ENCODE measurements at regions not wholly inside any gene's neighbourhood (a gene's known extent, or its start where the extent isn't known, plus 50 kb on each side); places are given as distances from the start of the nearest gene placed in this dataset.
"Not testable (repeated sequence)": the region's sequence is repeated elsewhere in the genome, so short reads cannot be mapped to it uniquely, and the experiment has no call there.

GRCh38 chr7:16369855-16370254 is 51.5 kb downstream of the CRPPA start:
- no peaks in the 10 kb centered on the region for H3K9me3 Mint-ChIP-seq
- H3K4me3 Mint-ChIP-seq, result no peak overlapping the region
- no peak overlapping the region for H3K27ac Mint-ChIP-seq
- H3K4me1 Mint-ChIP-seq (ENCODE audit: low read depth), result no peaks in the 10 kb centered on the region
- intact Hi-C loops (cut with micrococcal nuclease), result no loop called here
- H3K36me3 Mint-ChIP-seq (ENCODE audit: low read depth), result no peaks in the 10 kb centered on the region
- no peak for DNase-seq (ENCODE audit: low spot score)
- H3K27me3 Mint-ChIP-seq (ENCODE audit: insufficient read depth), result no peaks in the 10 kb centered on the region

GRCh38 chr7:16369309-16369708 is 52.0 kb downstream of the CRPPA start:
- H3K4me1 Mint-ChIP-seq (ENCODE audit: low read depth); H3K4me3 Mint-ChIP-seq; H3K9me3 Mint-ChIP-seq; H3K36me3 Mint-ChIP-seq (ENCODE audit: low read depth); intact Hi-C loops (cut with micrococcal nuclease); DNase-seq (ENCODE audit: low spot score); H3K27me3 Mint-ChIP-seq (ENCODE audit: insufficient read depth); H3K27ac Mint-ChIP-seq: not testable (repeated sequence)

DNA sequence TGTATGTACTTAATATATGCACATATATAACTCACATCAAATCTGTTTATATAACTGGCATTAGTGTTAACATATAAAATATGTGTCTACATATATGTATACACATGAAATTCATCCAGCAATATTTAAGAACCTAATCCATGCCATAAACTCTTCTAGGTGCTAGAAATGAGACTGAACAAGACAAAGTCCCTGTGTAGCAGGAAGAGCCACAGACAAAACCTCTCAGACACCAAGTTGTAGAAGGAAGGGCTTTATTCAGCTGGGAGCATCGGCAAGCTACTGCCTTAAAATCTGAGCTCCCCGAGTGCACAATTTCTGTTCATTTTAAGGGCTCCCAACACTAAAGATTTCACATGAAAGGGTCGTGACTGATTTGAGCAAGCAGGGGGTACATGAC is 52.5 kb downstream of the CRPPA start:
- Mint-ChIP-seq H3K27ac (no peak overlapping the region), H3K9me3 (no peaks in the 10 kb centered on the region), H3K27me3 (ENCODE audit: insufficient read depth) (no peaks in the 10 kb centered on the region), H3K4me3 (no peak overlapping the region), H3K36me3 (ENCODE audit: low read depth) (no peaks in the 10 kb centered on the region), H3K4me1 (ENCODE audit: low read depth) (no peaks in the 10 kb centered on the region)
- intact Hi-C loops (cut with micrococcal nuclease), result no loop called here
- DNase-seq (ENCODE audit: low spot score), result no peak

GRCh38 chr7:16367115-16367514 is 54.2 kb downstream of the CRPPA start:
- intact Hi-C loops (cut with micrococcal nuclease), result no loop called here
- no peak for DNase-seq (ENCODE audit: low spot score)
- no peak overlapping the region for H3K27ac Mint-ChIP-seq
- no peaks in the 10 kb centered on the region for H3K36me3 Mint-ChIP-seq (ENCODE audit: low read depth)
- no peak overlapping the region for H3K4me3 Mint-ChIP-seq
- no peaks in the 10 kb centered on the region for H3K9me3 Mint-ChIP-seq
- no peaks in the 10 kb centered on the region for H3K4me1 Mint-ChIP-seq (ENCODE audit: low read depth)
- H3K27me3 Mint-ChIP-seq (ENCODE audit: insufficient read depth), result no peaks in the 10 kb centered on the region

- Mint-ChIP-seq H3K27me3 (ENCODE audit: insufficient read depth) (no peaks in the 10 kb centered on the region), H3K36me3 (ENCODE audit: low read depth) (no peaks in the 10 kb centered on the region), H3K4me1 (ENCODE audit: low read depth) (no peaks in the 10 kb centered on the region), H3K9me3 (no peaks in the 10 kb centered on the region), H3K4me3 (no peak overlapping the region), H3K27ac (no peak overlapping the region)
- intact Hi-C loops (cut with micrococcal nuclease), result no loop called here
- no peak for DNase-seq (ENCODE audit: low spot score)
These were observed 55.4 kb downstream of the CRPPA start for GRCh38 chr7:16365952-16366351.

DNA sequence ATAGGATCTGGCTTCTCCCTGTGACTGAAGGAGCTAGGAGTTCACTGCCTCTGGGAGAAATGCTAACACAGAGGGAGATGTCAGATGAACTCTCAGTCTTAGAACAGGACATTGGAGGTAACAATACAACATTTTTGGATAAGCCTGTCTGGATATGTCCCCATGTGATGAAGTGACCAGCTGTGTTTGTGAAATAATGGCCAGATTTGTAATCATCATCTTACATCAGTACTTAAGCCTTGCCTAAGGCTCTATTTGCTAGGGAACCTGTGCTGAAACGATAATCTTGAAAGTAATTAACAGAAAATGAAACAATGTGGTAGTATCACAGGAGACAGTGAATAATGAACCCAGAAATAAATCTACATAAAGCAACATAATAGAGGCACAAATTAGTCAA is 56.2 kb downstream of the CRPPA start:
- H3K9me3 Mint-ChIP-seq, result no peaks in the 10 kb centered on the region
- no peaks in the 10 kb centered on the region for H3K36me3 Mint-ChIP-seq (ENCODE audit: low read depth)
- H3K4me3 Mint-ChIP-seq, result no peak overlapping the region
- H3K27me3 Mint-ChIP-seq (ENCODE audit: insufficient read depth), result no peaks in the 10 kb centered on the region
- no peaks in the 10 kb centered on the region for H3K4me1 Mint-ChIP-seq (ENCODE audit: low read depth)
- no peak overlapping the region for H3K27ac Mint-ChIP-seq
- intact Hi-C loops (cut with micrococcal nuclease), result no loop called here
- no peak for DNase-seq (ENCODE audit: low spot score)

- no peaks in the 10 kb centered on the region for H3K4me1 Mint-ChIP-seq (ENCODE audit: low read depth)
- H3K36me3 Mint-ChIP-seq (ENCODE audit: low read depth), result no peaks in the 10 kb centered on the region
- no peak overlapping the region for H3K4me3 Mint-ChIP-seq
- H3K9me3 Mint-ChIP-seq, result no peaks in the 10 kb centered on the region
- no peak for DNase-seq (ENCODE audit: low spot score)
- intact Hi-C loops (cut with micrococcal nuclease), result no loop called here
- no peak overlapping the region for H3K27ac Mint-ChIP-seq
- H3K27me3 Mint-ChIP-seq (ENCODE audit: insufficient read depth), result no peaks in the 10 kb centered on the region
These were observed 62.1 kb downstream of the CRPPA start for GRCh38 chr7:16359216-16359615.

DNA sequence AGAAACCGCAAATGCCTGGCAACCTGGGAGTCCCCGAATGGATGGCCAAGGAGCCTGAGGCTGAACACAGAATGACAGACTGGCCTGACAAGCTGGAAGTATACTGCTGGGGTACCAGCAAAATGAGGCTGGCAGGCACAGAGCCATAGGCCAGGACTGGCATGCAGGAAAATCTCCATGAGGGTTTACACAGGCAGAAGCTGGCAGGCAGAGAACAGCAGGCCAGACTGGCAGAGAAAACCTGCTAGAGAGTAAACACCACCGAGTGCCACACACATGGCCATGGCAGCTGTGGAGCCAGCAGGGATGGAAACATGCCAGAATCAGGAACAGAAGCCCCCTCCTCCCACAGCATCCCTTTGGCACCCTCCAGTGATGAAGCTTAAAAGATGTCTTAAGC is 63.4 kb downstream of the CRPPA start:
- H3K36me3 Mint-ChIP-seq (ENCODE audit: low read depth), result no peaks in the 10 kb centered on the region
- no peaks in the 10 kb centered on the region for H3K4me1 Mint-ChIP-seq (ENCODE audit: low read depth)
- no peaks in the 10 kb centered on the region for H3K9me3 Mint-ChIP-seq
- no peak overlapping the region for H3K4me3 Mint-ChIP-seq
- no peaks in the 10 kb centered on the region for H3K27me3 Mint-ChIP-seq (ENCODE audit: insufficient read depth)
- no peak overlapping the region for H3K27ac Mint-ChIP-seq
- DNase-seq (ENCODE audit: low spot score), result no peak
- intact Hi-C loops (cut with micrococcal nuclease), result no loop called here

DNA sequence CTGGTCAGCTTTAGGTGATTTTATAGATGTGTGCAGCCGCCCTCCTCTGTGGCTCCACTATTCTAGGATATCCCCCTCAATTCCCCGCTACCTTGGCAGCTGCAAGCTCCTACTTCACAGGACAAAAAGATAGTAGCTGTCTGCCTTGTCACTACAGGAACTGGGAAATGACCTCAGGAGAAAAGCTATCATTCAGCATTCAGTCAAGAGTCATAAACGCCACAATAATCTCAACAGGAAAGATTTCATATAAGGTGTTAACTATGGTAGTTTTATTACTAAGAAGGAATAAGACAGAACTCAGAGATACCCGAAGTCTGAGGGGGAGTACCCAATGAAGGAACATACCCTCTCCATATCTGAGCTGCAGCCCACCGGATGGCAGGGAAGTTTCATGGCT is 63.9 kb downstream of the CRPPA start:
- no peaks in the 10 kb centered on the region for H3K27me3 Mint-ChIP-seq (ENCODE audit: insufficient read depth)
- intact Hi-C loops (cut with micrococcal nuclease), result no loop called here
- no peaks in the 10 kb centered on the region for H3K36me3 Mint-ChIP-seq (ENCODE audit: low read depth)
- no peaks in the 10 kb centered on the region for H3K9me3 Mint-ChIP-seq
- no peaks in the 10 kb centered on the region for H3K4me1 Mint-ChIP-seq (ENCODE audit: low read depth)
- DNase-seq (ENCODE audit: low spot score), result no peak
- no peak overlapping the region for H3K27ac Mint-ChIP-seq
- no peak overlapping the region for H3K4me3 Mint-ChIP-seq

- Mint-ChIP-seq H3K36me3 (ENCODE audit: low read depth) (no peaks in the 10 kb centered on the region), H3K4me3 (no peak overlapping the region), H3K9me3 (no peaks in the 10 kb centered on the region), H3K27me3 (ENCODE audit: insufficient read depth) (no peaks in the 10 kb centered on the region), H3K27ac (no peak overlapping the region), H3K4me1 (ENCODE audit: low read depth) (no peaks in the 10 kb centered on the region)
- DNase-seq (ENCODE audit: low spot score), result no peak
- intact Hi-C loops (cut with micrococcal nuclease), result no loop called here
These were observed 64.9 kb downstream of the CRPPA start for GRCh38 chr7:16356301-16356958.

DNA sequence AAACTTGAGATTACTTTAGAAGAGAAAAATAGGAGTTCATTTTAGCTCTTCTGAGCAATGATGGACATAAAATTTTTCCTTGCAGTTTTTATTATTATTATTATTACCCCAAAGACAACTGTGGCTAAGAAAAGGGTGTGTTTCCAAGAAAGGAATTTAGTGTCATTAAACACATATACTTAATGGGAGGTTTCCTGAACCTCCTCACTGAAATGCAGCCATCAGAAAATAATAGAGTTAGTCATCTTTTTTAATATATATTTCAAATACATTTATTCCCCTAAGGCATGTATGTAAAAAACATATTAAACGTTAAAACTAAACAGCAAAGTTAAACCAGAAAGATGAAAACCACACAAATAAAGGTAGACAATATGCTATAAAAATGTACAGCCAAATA is 66.8 kb downstream of the CRPPA start:
- no peaks in the 10 kb centered on the region for H3K4me1 Mint-ChIP-seq (ENCODE audit: low read depth)
- intact Hi-C loops (cut with micrococcal nuclease), result no loop called here
- H3K4me3 Mint-ChIP-seq, result no peak overlapping the region
- H3K27me3 Mint-ChIP-seq (ENCODE audit: insufficient read depth), result no peaks in the 10 kb centered on the region
- no peak for DNase-seq (ENCODE audit: low spot score)
- H3K27ac Mint-ChIP-seq, result no peak overlapping the region
- H3K36me3 Mint-ChIP-seq (ENCODE audit: low read depth), result no peaks in the 10 kb centered on the region
- peaks cover 3% of the 10 kb centered on the region for H3K9me3 Mint-ChIP-seq

DNA sequence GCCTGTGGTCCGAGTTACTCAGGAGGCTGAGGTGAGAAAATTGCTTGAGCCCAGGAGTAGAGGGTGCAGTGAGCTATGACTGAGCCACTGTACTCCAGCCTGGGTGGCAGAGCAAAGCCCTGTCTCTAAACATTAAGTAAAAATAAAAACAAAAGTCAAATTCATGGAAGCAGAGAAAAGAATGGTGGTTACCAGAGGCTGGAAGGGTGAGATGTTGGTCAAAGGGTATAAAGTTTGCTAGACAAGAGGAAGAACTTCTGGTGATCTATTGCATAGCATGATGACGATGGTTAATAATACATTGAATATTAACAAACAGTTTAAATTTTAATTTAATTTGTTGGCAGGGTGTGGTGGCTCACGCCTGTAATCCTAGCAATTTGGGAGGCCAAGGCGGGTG is 68.1 kb downstream of the CRPPA start:
- H3K4me1 Mint-ChIP-seq (ENCODE audit: low read depth), result no peaks in the 10 kb centered on the region
- no peak for DNase-seq (ENCODE audit: low spot score)
- H3K27me3 Mint-ChIP-seq (ENCODE audit: insufficient read depth), result no peaks in the 10 kb centered on the region
- no peak overlapping the region for H3K4me3 Mint-ChIP-seq
- no peaks in the 10 kb centered on the region for H3K36me3 Mint-ChIP-seq (ENCODE audit: low read depth)
- peaks cover 7% of the 10 kb centered on the region for H3K9me3 Mint-ChIP-seq
- intact Hi-C loops (cut with micrococcal nuclease), result no loop called here
- no peak overlapping the region for H3K27ac Mint-ChIP-seq

- Mint-ChIP-seq H3K27ac (no peak overlapping the region), H3K4me3 (no peak overlapping the region), H3K9me3 (peaks cover 7% of the 10 kb centered on the region), H3K27me3 (ENCODE audit: insufficient read depth) (no peaks in the 10 kb centered on the region), H3K4me1 (ENCODE audit: low read depth) (no peaks in the 10 kb centered on the region), H3K36me3 (ENCODE audit: low read depth) (no peaks in the 10 kb centered on the region)
- no peak for DNase-seq (ENCODE audit: low spot score)
- intact Hi-C loops (cut with micrococcal nuclease), result no loop called here
These were observed 70.7 kb downstream of the CRPPA start for GRCh38 chr7:16350634-16351033.

- intact Hi-C loops (cut with micrococcal nuclease), result no loop called here
- Mint-ChIP-seq H3K27me3 (ENCODE audit: insufficient read depth) (no peaks in the 10 kb centered on the region), H3K4me1 (ENCODE audit: low read depth) (no peaks in the 10 kb centered on the region), H3K27ac (no peak overlapping the region), H3K9me3 (peaks cover 15% of the 10 kb centered on the region), H3K36me3 (ENCODE audit: low read depth) (no peaks in the 10 kb centered on the region), H3K4me3 (no peak overlapping the region)
- no peak for DNase-seq (ENCODE audit: low spot score)
These were observed 73.1 kb downstream of the CRPPA start for GRCh38 chr7:16348251-16348650.
